DND-41 (cell line): ENCODE measurements at regions not wholly inside any gene's neighbourhood (a gene's known extent, or its start where the extent isn't known, plus 50 kb on each side); places are given as distances from the start of the nearest gene placed in this dataset.

Experiments used
- EZH2 ChIP-seq: IDR thresholded peaks from 3 replicates; pipeline ENCODE4 v1.6.1; 2012; ENCODE audit warnings: borderline replicate concordance, low read depth, mild to moderate bottlenecking, moderate library complexity, low read length, inconsistent platforms; ENCODE audit not compliant: severe bottlenecking
- TF ChIP-seq, protein P1 (sequence below): IDR thresholded peaks from 2 replicates; pipeline ENCODE4 v1.5.1; 2012; ENCODE audit warnings: borderline replicate concordance, low read length, moderate library complexity, mild to moderate bottlenecking; ENCODE audit not compliant: poor library complexity, severe bottlenecking; ENCODE audit errors: extremely low read depth

DNA sequence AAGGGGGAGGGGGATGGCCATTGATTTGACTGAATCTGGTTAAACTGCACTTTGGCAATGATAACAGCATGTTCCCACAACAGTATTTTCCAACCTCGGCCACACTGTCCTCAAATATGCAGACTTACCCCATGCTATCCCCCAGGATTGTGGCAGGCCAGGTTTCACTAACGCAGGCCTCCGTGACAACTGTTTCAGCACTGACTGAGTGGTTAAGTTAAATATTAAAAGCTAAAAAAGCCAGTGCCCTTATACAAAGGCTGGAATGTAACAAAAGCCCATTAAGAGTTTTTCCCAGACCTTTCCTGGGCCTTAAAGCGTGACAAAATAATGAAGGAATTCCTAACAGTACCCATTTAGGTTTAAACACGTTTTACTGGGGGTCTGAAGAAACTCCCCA lies 202.9 kb downstream of the USP25 start:
- TF ChIP-seq, protein P1, sequence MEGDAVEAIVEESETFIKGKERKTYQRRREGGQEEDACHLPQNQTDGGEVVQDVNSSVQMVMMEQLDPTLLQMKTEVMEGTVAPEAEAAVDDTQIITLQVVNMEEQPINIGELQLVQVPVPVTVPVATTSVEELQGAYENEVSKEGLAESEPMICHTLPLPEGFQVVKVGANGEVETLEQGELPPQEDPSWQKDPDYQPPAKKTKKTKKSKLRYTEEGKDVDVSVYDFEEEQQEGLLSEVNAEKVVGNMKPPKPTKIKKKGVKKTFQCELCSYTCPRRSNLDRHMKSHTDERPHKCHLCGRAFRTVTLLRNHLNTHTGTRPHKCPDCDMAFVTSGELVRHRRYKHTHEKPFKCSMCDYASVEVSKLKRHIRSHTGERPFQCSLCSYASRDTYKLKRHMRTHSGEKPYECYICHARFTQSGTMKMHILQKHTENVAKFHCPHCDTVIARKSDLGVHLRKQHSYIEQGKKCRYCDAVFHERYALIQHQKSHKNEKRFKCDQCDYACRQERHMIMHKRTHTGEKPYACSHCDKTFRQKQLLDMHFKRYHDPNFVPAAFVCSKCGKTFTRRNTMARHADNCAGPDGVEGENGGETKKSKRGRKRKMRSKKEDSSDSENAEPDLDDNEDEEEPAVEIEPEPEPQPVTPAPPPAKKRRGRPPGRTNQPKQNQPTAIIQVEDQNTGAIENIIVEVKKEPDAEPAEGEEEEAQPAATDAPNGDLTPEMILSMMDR: no peak
- TF ChIP-seq EZH2: no peak
